ENCODE measurements at regions not wholly inside any gene's neighbourhood (a gene's known extent, or its start where the extent isn't known, plus 50 kb on each side); places are given as distances from the start of the nearest gene placed in this dataset.

GRCh38 chr6:2503816-2504494 lies 246.8 kb downstream of the MYLK4 start (continued):
- TF ChIP-seq ZFP36L1 (CRISPR knock-in tag; IDR thresholded peaks at IDR 0.05) (no peak), FOXA3 (CRISPR knock-in tag; IDR thresholded peaks at IDR 0.05) (peak; percentile 57; the same call in 1 of the 2 replicates), ZNF644 (CRISPR knock-in tag; IDR thresholded peaks at IDR 0.05; ENCODE audit: low read depth) (no peak), ZNF816 (CRISPR knock-in tag; IDR thresholded peaks at IDR 0.05; ENCODE audit: borderline replicate concordance) (no peak), ZNF136 (CRISPR knock-in tag; IDR thresholded peaks at IDR 0.05; ENCODE audit: low read depth) (no peak), ZNF83 (CRISPR knock-in tag; IDR thresholded peaks at IDR 0.05; ENCODE audit: borderline replicate concordance) (no peak), ASH2L (IDR thresholded peaks at IDR 0.05; ENCODE audit: insufficient read length, low read depth, low read length) (no peak), RARA (CRISPR knock-in tag; IDR thresholded peaks at IDR 0.05) (0 out of 2 replicates have a peak, but pooled peaks have one; percentile 15), PAXIP1 (CRISPR knock-in tag; conservative IDR thresholded peaks at IDR 0.05) (0 out of 2 replicates have a peak, but pooled peaks have one; percentile 22), ZNF660 (CRISPR knock-in tag; IDR thresholded peaks at IDR 0.05; ENCODE audit: borderline replicate concordance, low read depth) (no peak), MXD4 (CRISPR knock-in tag; IDR thresholded peaks at IDR 0.05) (no peak), CENPX (CRISPR knock-in tag; IDR thresholded peaks at IDR 0.05) (no peak), ZNF749 (CRISPR knock-in tag; IDR thresholded peaks at IDR 0.05; ENCODE audit: borderline replicate concordance) (no peak), ZNF703 (CRISPR knock-in tag; IDR thresholded peaks at IDR 0.05; ENCODE audit: borderline replicate concordance) (no peak), THYN1 (CRISPR knock-in tag; IDR thresholded peaks at IDR 0.05; ENCODE audit: borderline replicate concordance, low read depth) (no peak), CSRNP2 (CRISPR knock-in tag; conservative IDR thresholded peaks at IDR 0.05; ENCODE audit: low read depth) (no peak), ATF3 (CRISPR knock-in tag; IDR thresholded peaks at IDR 0.05) (no peak), DPF2 (CRISPR knock-in tag; IDR thresholded peaks at IDR 0.05; ENCODE audit: borderline replicate concordance, low read depth) (no peak), ZSCAN12 (CRISPR knock-in tag; IDR thresholded peaks at IDR 0.05) (no peak), SALL1 (CRISPR knock-in tag; IDR thresholded peaks at IDR 0.05) (peak; percentile 41), FOXA1 (IDR thresholded peaks at IDR 0.05) (0 out of 2 replicates have a peak, but pooled peaks have one; percentile 16), FOXA1 (CRISPR knock-in tag; IDR thresholded peaks at IDR 0.05) (peak; percentile 31), CCAR2 (optimal IDR thresholded peaks at IDR 0.05; ENCODE audit: low read depth, low read length) (no peak), MATR3 (CRISPR knock-in tag; IDR thresholded peaks at IDR 0.05) (no peak), ZNF20 (CRISPR knock-in tag; IDR thresholded peaks at IDR 0.05) (no peak), NCOA5 (CRISPR knock-in tag; IDR thresholded peaks at IDR 0.05) (no peak), ZEB1 (IDR thresholded peaks at IDR 0.05; ENCODE audit: insufficient replicate concordance, low read depth) (no peak), GATAD1 (CRISPR knock-in tag; IDR thresholded peaks at IDR 0.05) (no peak)
